GOT3 (cell line): ENCODE measurements at regions not wholly inside any gene's neighbourhood (a gene's known extent, or its start where the extent isn't known, plus 50 kb on each side); places are given as distances from the start of the nearest gene placed in this dataset.

Experiments used
- DNase-seq: peaks from one replicate; lab custom pipeline; 2025; ENCODE audit warnings: mixed read lengths; lab: John Stamatoyannopoulos, UW

DNA sequence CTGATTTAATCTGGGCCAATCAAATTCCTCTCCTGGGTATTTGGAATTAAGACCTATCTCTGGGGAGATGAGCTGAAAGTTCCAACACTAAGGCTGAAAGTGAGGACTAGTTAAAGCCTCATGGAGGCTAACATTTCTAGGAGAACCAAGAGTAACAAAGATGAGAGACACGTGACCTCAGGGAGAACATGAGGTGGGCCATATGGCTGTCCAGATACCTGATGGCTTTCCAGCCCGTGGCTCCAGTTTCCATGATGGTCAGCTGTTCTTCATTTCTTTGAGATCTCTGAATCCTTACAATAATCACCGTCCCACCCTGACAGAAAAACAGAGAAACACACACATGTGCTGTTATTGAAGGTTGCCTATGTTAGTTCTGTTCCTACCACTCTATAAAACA is 66.1 kb downstream of the LEPR start:
- DNase-seq: no peak

DNA sequence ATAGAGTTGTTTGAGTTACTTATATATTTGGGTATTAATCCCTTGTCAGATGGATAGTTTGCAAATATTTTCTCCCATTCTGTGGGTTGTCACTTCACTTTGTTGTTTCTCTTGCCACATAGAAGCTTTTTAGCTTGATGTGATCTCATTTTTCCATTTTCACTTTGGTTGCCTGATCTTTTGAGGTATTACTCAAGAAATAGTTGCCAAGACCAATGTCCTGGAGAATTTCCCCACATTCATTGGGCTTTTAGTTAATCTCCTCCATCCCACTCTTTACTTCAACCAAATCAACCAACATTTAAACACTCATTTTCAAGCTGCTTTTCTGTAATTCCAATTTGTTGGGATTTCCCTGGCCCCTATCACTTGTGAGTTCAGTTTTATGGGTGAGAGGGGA is 69.0 kb downstream of the LEPR start:
- no peak for DNase-seq

DNA sequence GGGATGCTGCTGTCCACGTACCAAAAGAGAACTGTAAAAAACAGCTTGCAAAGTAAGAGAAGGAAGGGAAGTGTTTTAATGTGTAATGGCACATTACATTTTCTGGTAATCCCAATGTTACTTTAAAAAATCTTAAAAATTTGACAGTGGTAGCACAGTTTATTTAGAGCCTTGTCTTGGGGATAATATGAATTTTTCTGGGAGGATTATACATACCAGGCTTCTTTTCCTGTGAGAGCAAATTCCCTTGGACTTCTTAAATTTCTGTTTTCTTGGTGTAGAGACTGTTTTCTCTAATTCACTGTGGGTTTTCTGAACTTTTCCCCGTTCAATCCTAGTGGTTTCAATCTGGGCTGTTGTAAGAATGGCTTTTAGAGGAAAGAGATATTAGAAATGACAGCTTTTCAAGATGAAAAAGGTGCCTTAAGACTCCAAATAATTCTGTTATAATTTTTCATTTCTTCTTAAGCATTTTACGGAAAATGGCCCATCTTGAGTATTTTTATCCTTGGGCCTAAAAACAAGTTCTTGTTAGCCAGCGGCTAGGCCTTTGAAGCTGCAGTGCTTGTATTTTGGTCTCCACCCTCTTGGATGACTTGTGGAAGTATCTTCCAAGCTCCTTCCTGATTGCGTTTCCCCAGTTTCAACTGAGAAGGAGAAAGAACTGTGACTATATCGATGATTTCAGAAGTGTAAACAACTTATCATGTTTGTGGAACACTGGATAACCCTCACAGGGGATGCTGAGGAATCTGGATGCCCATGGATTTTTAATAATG is 70.0 kb downstream of the LEPR start:
- no peak for DNase-seq

DNA sequence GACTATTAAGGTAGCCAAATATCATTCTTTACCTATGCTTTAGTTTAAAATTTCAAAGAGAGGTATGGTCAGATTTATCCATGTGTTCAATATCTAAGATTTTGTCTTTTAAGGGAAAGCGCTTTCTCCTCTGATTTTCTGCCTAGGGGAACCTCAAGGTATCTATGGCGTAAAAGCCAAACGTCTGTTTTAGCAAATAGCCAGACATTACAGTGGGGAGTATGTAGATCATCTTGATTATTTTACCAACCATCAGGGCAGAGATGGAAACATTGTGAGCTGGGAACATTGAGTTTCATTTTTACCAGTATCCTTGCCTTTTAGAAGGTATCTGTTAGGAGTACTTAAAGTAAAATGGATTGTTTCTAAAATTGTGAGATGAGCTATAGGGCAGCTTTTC is 71.0 kb downstream of the LEPR start:
- DNase-seq: no peak

DNA sequence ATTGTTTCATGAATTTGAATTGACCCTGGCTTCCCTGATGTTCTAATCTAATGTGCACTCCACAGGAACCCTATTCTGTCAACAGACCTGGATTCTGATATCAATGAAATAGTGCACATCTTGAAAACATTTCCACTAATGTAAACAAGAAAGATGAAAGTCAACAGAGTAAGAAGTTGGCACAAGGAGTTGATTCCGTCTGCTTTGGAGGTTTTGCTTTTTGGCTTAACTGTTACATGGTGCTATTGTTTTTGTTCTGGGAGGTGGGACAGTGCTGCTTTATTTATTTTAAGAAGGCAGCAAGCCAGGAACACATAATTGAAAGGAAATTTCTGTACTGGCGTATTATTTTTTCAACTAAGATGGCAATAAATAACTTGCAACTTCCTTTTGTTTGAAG is 73.3 kb downstream of the LEPR start:
- no peak for DNase-seq

DNA sequence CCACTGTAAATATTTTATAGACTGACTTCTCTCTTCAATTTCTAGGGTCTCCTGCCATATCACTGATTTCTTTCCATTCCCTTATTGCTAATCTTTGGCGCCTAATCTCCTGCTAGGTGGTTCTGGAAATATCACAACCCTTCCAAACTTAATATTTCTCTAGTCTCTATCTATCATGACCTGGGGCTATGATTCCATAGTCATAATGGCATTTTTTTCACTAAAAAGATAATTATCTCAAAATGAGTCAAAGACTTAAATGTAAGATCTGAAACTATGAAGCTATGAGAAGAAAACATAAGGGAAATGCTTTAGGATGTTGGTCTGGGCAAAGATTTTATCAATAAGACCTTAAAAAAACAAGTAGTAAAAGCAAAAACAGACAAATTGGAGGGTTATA is 74.2 kb downstream of the LEPR start:
- no peak for DNase-seq

DNA sequence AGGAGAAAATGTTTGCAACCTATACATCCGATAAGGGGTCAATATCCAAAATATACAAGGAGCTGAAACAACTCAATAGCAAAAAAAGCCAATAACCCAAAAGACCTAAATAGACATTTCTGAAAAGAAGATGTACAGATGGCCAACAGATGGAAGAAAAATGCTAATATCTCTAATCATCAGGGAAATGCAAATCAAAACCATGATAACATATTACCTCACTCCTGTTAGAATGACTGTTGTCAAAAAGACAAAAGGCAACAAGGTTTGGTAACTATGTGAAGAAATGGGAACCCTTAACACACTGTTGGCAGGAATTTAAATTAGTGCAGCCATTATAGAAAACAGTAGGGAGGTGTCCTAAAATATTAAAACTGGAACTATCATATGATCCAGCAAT is 74.7 kb downstream of the LEPR start:
- no peak for DNase-seq

DNA sequence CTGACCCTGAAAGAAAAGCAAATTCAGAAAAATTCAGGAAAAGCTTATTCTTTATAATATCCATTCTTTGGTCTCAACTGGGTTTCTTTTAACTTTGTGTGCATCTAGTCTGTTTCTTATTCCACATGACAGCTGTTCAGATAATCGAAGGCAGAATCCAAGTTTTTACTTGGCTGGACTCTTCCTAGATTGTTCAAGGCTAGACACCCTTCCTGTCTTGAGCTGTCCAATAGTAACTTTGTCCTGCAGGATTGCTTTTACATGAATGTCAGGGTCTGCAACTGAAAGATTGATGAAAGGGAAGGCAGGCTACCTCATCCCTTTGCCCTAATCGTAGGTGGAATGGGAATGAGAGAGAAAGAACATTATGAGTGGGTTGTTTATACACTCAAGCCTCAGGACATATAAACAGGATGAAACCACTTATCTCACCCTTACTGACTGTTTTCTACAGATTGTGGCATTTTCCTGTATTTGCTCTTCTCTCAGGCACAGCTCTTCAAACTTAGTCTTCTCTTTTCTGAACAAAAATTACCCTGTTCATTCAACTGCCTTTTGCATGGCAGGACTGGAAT is 76.9 kb downstream of the LEPR start:
- no peak for DNase-seq

DNA sequence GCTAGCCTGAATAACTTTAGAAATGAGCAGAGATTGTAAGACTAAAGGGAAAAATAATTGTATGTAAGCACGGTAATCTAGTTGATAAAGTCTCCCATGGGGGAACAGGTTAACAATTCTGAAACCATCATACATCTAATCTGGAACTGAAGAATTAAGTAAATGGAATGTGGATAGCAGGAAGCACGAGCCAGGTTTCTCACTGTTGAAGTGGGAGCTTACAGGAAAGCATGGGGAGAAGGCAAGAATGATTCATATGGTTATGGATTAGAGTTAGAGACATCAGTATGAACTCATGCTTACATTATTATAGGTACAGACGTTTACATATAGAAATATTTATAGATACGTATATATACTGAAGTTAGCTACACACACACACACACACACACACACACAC is 83.0 kb downstream of the LEPR start:
- no peak for DNase-seq

DNA sequence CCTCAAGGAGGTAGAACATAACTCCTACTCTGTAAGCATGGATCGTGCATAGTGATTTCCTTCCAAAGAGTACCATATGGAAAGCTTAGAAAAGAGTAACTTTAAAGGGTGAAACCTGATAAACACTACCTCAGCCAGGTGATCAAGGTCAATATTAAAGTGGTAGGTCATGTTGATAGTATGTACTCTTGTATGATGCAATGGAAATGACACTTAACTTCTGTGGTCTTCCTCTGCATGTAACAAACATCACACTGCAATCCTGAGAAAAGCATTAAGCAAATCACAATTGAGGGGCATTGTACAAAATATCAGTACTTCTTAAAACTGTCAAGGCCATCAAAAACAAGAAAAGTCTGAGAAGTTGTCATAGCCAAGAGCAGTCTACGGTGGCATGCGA is 83.8 kb downstream of the LEPR start:
- DNase-seq: no peak

DNA sequence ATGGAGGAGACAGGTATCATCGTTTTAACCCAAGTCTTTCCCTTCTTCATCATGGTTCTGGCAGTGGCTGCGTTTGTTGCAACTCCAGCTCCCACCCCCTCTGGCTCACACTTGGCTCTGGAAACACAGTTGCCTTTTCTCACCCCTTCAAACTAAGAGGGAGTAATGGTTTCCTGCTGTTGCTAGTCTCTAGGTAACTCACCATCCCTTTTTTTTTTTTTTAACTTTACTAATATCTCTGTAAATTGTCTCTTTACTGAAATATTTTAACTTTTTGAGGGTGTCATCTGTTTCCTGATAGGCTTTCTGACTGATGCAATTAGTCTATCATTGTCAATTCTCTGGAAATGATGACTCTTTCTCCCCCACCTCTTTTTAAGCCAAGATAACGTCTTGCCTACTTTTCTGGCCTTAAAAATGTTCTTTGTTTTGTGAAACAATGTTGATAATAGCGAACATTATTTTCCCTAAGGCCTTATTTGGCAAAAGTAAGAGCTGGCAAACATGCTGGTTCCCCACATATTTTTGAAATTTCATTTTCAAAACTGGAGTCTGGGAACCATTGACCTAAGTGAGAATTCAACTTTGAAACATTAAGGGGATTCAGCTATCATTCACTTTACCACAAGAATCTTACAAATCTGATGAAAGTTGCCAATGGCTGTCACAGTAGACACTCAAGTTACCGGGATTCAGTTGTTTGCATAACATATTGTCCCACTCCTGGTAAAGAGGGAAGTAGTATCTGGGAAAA is 85.3 kb downstream of the LEPR start:
- DNase-seq: no peak

DNA sequence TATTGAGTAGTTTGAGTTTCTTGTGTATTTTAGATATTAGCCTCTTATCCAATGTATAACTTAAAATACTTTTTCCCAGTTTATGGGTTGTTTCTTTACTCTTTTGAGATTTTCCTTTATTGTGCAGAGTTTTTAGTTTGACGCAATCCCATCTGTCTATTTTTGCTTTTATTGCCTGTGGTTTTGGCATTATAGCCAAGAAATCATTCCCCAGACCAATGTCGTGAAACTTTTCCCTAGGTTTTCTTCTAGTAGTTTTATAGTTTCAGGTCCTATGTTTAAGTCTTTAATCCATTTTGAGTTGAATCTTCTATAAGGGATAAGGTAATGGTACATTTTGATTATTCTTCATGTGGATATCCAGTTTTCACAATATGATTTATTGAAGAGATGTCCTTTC is 87.6 kb downstream of the LEPR start:
- no peak for DNase-seq

DNA sequence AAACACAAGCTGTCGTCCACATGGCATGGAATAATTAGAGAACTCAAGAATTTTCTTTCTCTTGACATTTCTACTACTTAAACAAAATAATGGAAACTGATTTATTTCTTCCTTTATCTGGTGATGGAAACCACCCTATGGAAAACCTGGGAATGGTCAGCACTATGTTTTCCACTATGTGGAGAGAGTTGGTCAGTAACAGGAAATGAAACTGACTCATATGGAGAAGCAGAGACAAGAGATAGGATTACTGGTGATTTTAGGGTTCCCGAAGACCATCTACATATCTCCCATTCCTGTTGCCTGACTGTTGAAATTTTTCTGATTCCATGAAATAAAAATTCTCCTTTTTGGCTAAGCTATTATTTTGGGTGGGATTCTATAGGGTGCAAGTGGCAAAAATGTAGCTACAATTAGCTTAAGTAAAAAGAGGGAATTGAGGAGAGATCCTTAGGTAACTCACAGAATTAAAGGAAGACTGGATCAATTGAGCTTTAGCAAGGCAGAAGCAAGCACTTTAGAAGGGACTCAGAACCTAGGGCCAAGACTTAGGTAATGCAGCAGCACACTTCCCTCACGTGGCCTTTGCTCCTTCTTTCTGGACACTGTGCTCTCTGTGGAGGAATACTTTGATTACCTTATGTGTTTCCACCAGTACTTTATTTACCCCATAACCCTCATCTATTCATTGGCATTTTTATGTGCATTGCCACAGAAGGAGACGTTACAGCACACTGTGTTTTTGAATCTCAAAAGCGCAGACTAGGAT is 89.6 kb downstream of the LEPR start:
- DNase-seq: no peak

DNA sequence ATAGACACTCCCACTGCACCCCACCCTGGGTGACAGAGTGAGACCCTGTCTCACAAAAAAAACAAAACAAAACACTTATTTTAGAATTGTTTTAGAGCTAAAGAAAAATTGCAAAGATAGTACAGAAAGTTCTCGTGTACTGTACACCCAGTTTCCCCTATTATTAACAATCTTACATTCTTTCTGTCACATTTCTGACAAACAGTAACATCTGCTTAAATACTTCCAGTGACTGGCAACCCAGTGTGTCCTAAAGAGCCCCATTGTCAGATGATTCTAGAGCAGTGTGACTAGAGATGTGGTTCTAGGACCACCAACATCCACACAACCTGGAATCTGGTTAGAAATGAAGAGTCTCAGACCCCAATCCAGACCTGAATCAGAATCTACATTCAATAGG is 90.5 kb downstream of the LEPR start:
- no peak for DNase-seq

DNA sequence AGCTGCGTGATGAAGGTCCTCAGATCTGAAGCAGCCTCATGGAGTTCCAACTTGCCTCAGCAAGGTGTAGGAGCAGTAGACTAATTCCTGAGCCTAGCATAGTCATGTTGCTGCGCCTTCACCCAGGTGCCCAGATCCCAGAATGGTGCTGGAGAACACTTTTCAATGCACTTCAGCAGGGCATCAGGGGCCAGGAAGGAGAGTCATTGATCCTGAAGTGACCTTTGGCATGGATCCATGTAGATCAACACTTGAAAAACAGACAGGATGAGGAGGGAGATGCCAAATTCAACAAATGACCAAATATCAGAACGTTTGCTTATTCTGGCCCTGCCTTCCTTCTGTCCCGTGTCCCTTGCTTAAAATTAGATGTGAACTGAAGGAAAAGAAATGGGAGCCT is 91.9 kb downstream of the LEPR start:
- DNase-seq: no peak

DNA sequence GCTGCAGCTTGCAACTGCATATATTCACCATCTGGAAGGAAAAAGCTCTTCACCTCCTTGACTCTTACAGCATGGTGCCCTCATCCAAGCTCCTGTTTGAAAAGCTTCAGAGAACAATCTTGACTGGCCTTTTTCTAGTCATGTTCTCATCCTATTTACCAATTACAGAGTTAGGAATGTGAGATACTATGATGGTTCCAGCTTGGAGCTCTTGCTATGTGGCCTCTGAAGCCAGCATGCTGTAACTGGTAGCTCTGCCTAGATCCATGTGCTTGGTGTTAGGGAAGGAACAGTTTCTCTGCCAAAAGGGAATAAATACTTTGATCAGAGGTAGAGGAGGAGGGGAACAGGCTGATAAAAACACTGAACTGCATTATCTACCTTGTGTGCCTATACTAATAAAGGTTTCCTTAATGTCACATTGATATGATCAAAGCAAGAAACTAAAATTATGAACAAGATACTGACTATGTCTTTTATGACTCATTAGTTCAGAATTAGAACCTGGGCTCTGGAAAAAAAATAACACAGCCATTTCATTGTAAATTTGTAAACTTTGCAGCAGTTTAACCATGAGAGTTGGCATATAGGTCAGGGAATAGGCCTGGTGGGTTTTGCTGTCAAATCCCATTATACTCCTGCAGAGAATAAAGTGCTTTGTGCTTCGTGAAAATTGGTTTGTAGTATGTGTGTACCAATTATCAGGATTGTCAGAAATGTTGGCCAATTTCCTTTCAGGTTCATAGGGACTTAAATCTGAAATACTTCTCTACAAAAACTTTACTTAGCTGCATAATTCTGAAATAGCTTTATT is 92.7 kb downstream of the LEPR start:
- no peak for DNase-seq

DNA sequence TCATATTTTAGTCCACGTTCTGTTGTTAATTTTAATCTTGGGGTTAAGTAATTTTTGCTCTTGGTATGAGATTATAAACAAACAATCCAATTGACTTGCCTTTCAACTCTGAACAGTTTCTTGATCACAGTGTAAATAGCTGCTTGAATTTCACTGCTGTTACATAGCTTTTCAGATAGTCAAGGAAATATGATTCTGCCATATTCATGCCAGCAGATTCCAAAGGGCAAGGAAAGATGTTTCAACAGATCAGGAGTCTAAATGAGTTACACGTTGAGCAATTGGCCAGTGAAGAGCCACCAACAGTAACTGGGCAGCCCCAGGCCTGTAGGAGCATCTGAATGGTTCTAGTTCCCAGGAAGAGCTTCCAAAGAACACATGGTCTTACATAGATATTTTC is 93.6 kb downstream of the LEPR start:
- no peak for DNase-seq

DNA sequence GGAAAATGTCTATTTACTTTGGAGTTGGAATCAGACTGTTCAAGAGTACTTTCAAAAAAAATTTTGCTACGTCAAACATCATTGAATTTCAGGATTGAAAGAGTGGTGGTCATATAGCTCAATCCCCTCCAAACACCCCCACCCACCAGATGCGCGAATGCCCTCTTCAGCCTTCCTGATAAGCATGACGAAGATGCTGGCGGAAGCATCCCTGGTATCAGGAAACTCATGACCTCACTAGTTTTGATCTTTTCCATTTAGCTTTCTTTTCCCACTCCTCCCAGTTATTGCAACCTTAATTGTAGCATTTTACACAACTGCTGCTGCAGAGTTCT is 104.4 kb downstream of the LEPR start:
- DNase-seq: no peak

DNA sequence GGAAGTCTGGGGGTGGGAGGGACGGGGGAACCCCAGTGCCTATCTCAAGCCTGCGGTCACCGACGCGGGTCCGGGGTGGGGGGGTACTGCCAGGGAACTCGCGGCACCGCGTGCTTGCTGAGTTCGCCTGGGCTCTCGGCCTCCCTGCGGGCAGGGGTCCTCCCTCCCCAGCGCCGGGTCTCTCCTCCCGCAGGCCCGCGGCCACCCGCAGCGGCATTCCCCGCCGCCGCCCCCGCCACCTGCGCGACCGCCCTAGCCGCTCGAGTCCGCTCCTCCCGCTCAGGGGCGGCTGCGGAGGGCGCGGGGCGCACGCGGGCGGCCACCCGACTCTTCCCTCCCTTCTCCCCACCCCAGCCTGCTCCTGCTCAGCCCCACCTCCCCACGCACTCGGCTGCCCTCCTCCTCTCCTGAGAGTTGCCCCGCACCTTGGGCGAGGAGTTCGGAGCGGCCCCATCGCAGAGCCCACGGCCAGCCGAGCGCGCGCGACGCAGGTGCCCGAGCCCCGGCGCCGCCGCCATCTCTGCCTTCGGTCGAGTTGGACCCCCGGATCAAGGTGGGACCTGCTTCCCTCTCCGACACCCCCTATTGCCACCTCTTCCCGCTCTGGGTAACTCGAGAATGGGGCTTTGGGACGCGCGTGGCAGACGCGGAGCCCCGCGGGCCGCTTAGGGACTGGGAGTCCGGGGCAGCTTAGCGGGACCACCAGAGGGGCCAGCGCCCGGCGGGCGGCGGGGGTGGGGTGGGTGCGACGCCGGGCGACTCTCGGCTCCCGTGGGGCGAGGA is 105.0 kb downstream of the LEPR start:
- no peak for DNase-seq

DNA sequence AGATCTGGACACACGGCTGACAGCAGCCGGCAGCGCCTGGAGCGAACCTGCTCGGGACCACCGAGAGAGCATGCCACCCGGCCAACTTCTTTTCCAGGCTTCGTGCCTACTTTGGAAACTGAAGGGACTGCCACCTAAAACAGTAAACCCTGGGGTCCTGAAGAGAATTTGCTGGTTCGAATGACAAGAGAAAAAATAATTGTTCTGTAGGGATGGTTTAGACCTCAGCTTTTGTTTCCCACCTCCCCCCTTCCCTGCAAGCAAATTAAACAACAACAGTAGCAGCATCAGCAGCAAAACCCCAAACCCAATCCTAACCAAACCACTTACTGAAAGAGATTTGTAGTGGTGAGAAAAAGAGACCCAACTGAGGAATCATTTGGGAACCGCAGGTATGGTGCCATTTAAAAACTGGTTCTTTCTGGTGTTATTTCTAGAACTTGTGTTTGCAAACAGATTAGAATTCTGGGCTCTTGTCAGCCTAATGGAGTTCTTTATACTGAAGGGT is 105.6 kb downstream of the LEPR start:
- DNase-seq: no peak

DNA sequence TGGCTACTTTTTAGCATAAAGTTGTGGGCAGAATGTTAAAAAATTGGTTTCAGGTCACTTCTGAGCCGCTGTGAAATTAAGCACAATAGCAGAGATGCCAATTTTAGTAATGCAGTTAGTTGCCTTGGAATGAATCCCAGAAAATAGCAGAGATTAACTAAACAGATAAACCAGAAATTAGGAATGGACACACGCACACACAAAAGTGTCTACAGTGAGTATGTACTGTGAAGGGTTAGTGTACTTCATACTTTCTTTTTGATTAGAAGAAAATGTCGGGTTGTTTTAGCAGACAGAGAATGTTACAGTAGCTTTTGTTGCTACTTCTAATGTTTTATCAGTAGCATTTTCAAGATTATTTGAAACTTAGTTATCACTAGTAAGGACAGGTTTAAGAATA is 106.7 kb downstream of the LEPR start:
- no peak for DNase-seq
